ENCODE measurements at regions not wholly inside any gene's neighbourhood (a gene's known extent, or its start where the extent isn't known, plus 50 kb on each side); places are given as distances from the start of the nearest gene placed in this dataset.

GRCh38 chr5:93079046-93079445 lies 502.0 kb downstream of the NR2F1-AS1 start:
- H4K20me1 ChIP-seq (ENCODE audit: control insufficient read depth, insufficient read depth) = no peaks in the 10 kb centered on the region
- H3K9me3 ChIP-seq (replicated peaks; ENCODE audit: control insufficient read depth, insufficient read depth, low read length) = no peaks in the 10 kb centered on the region
- peak overlapping the region; percentile 51; the same call in 1 of the 2 replicates for H2AFZ ChIP-seq (ENCODE audit: control insufficient read depth, low read depth, low read length)
- peak overlapping the region; percentile 81; the same call in 1 of the 2 replicates for H3K4me2 ChIP-seq (ENCODE audit: control insufficient read depth, insufficient read depth)
- no peak overlapping the region for H3K27ac ChIP-seq (ENCODE audit: control insufficient read depth, insufficient read depth)
- ChIA-PET RAD21 (ENCODE audit: unreplicated experiment) (no interaction called here), POLR2A (no interaction called here), SMC1A (ENCODE audit: uncharacterized antibody, unreplicated experiment) (no interaction called here), CTCF (no interaction called here)
- no peak overlapping the region for H3K9ac ChIP-seq (ENCODE audit: control insufficient read depth, insufficient read depth, low read length)
- FAIRE-seq (no peak), DNase-seq (ENCODE audit: low read depth, low spot score) (no peak), ATAC-seq (no peak)
- 0% methylated on average over 2 of the region's 2 CpGs for WGBS (ENCODE audit: insufficient coverage, insufficient replicate concordance, low lambda C conversion rate, missing lambda C conversion rate)
- no TSS peak for BruUV-seq (replicated peaks)
- intact Hi-C loops (cut with micrococcal nuclease; ENCODE audit: unreplicated experiment) (no loop called here), in situ Hi-C loops (cut with MboI) (no loop called here)
- H3K4me1 ChIP-seq (ENCODE audit: control insufficient read depth, insufficient read depth, low read length) = peaks cover 10% of the 10 kb centered on the region
- H3K36me3 ChIP-seq (ENCODE audit: control insufficient read depth in 2 of 2, insufficient read depth in 2 of 2, low read length in 1 of 2) = no peaks in the 10 kb centered on the region
- TF ChIP-seq GATAD2B (conservative IDR thresholded peaks at IDR 0.05; ENCODE audit: low read depth) = no peak
- H3K27me3 ChIP-seq (replicated peaks in 1 of 2; ENCODE audit: control insufficient read depth in 2 of 2, insufficient read depth in 2 of 2, low read length in 1 of 2) = no peaks in the 10 kb centered on the region
- 0 out of 2 replicates have a peak overlapping the region, but pooled peaks have one; percentile 7 for H3K4me3 ChIP-seq
- no peaks in the 10 kb centered on the region for H3K79me2 ChIP-seq (ENCODE audit: control insufficient read depth, insufficient read depth, low read length)

DNA sequence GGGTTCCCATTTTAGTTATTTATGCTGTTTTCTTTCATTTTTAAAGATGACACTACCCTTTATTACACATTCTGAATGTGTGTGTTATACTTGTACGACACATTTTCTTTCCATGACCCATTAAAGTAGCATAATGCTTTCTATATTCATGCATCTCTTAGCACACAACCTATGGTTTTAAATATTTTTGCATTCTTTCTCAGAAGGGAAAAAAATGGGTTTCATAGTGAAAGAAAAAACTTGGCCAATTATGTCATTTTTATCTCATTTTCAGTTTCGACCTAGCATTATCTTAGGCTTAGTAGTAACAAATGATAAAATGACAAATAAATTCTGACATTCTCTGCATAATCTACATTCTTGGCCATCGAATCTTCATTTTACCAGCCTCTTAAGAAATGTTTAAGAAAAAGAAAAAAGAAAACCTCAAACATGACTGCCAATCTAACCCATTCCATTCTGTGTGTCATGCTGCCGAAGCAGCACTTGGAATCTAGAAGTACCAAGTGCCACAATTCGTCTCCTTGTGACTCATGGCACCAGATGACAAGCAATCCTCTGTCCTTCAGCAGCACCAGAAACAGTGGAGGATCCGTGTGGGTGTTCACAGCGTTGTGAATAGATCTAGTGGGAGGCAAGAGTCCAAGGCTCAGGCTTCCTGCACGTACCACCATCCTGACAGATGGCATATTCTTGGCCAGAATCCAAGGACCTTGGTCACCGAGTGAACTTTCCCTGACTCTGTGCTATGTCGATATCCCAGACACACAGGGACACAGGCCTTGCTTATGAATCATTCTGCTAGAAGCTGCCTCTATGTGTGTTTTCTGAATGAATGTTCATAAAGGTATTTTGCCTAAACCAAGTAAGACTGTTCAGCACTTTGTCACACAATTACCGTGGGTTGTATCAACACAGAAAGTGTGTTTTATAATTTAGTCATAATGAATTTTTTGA lies 502.7 kb downstream of the NR2F1-AS1 start:
- BruUV-seq (replicated peaks) = no TSS peak
- Histone ChIP-seq H3K4me1 (ENCODE audit: control insufficient read depth, insufficient read depth, low read length) (peaks cover 10% of the 10 kb centered on the region), H3K79me2 (ENCODE audit: control insufficient read depth, insufficient read depth, low read length) (no peaks in the 10 kb centered on the region), H3K36me3 (ENCODE audit: control insufficient read depth in 2 of 2, insufficient read depth in 2 of 2, low read length in 1 of 2) (no peaks in the 10 kb centered on the region), H3K9me3 (replicated peaks; ENCODE audit: control insufficient read depth, insufficient read depth, low read length) (no peaks in the 10 kb centered on the region), H3K27ac (ENCODE audit: control insufficient read depth, insufficient read depth) (peak overlapping the region; percentile 27), H3K9ac (ENCODE audit: control insufficient read depth, insufficient read depth, low read length) (no peak overlapping the region), H2AFZ (ENCODE audit: control insufficient read depth, low read depth, low read length) (peak overlapping the region; percentile 51), H3K4me2 (ENCODE audit: control insufficient read depth, insufficient read depth) (peak overlapping the region; percentile 81), H3K27me3 (replicated peaks in 1 of 2; ENCODE audit: control insufficient read depth in 2 of 2, insufficient read depth in 2 of 2, low read length in 1 of 2) (no peaks in the 10 kb centered on the region), H3K4me3 (0 out of 2 replicates have a peak overlapping the region, but pooled peaks have one; percentile 7), H4K20me1 (ENCODE audit: control insufficient read depth, insufficient read depth) (no peaks in the 10 kb centered on the region)
- POLR2A ChIA-PET = no interaction called here
- 1% methylated on average over 11 of the region's 11 CpGs for WGBS (ENCODE audit: insufficient coverage, insufficient replicate concordance, low lambda C conversion rate, missing lambda C conversion rate)
- intact Hi-C loops (cut with micrococcal nuclease; ENCODE audit: unreplicated experiment) (no loop called here), in situ Hi-C loops (cut with MboI) (no loop called here)
- ATAC-seq (peak; percentile 88), DNase-seq (ENCODE audit: low read depth, low spot score) (peak; percentile 32), FAIRE-seq (no peak)
- SMC1A ChIA-PET (ENCODE audit: uncharacterized antibody, unreplicated experiment) = no interaction called here
- CTCF ChIA-PET = no interaction called here
- RAD21 ChIA-PET (ENCODE audit: unreplicated experiment) = no interaction called here
- no peak for TF ChIP-seq PBX3 (IDR thresholded peaks at IDR 0.05; ENCODE audit: insufficient replicate concordance, low read depth, low read length)
- peak; percentile 77; the same call in 1 of the 2 replicates for TF ChIP-seq CREB1 (IDR thresholded peaks at IDR 0.05; ENCODE audit: low read depth)
- TF ChIP-seq EED (IDR thresholded peaks at IDR 0.05; ENCODE audit: low read depth) = peak; percentile 83
- TF ChIP-seq MTA2 (IDR thresholded peaks at IDR 0.05; ENCODE audit: low read depth) = peak; percentile 52; the same call in 1 of the 2 replicates
- no peak for TF ChIP-seq TARDBP (IDR thresholded peaks at IDR 0.05; ENCODE audit: borderline replicate concordance)
- TF ChIP-seq, protein P1, sequence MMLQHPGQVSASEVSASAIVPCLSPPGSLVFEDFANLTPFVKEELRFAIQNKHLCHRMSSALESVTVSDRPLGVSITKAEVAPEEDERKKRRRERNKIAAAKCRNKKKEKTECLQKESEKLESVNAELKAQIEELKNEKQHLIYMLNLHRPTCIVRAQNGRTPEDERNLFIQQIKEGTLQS (IDR thresholded peaks at IDR 0.05; ENCODE audit: borderline replicate concordance, extremely low read depth, low read depth, low read length) = no peak
- peak; percentile 53; the same call in 1 of the 2 replicates for TF ChIP-seq CREM (IDR thresholded peaks at IDR 0.05; ENCODE audit: low read depth)
- TF ChIP-seq IKZF2 (IDR thresholded peaks at IDR 0.05) = peak; percentile 28 to 50; a peak in 3 of 4 replicates
- TF ChIP-seq ZZZ3 (IDR thresholded peaks at IDR 0.05; ENCODE audit: control insufficient read depth, insufficient read length, low read depth) = no peak
- TF ChIP-seq RUNX3 (IDR thresholded peaks at IDR 0.05; ENCODE audit: low read length) = peak; percentile 59; the same call in 1 of the 2 replicates
- no peak for TF ChIP-seq BHLHE40 (IDR thresholded peaks at IDR 0.05; ENCODE audit: borderline replicate concordance in 1 of 2, low read depth in 2 of 2, low read length in 1 of 2)
- peak in 1 of 2 experiments; percentile 34; a peak in 1 of 4 replicates for TF ChIP-seq ETV6 (conservative IDR thresholded peaks at IDR 0.05 in 1 of 2, IDR thresholded peaks at IDR 0.05 in 1 of 2; ENCODE audit: borderline replicate concordance in 1 of 2, low read depth in 1 of 2)
- TF ChIP-seq SP1 (IDR thresholded peaks at IDR 0.05; ENCODE audit: low read depth, low read length) = no peak
- peak; percentile 28; the same call in 1 of the 2 replicates for TF ChIP-seq IKZF1 (conservative IDR thresholded peaks at IDR 0.05)
- peak; percentile 89 for TF ChIP-seq ATF7 (IDR thresholded peaks at IDR 0.05; ENCODE audit: low read depth)

Data from GM12878 (cell line).